ENCODE measurements at regions not wholly inside any gene's neighbourhood (a gene's known extent, or its start where the extent isn't known, plus 50 kb on each side); places are given as distances from the start of the nearest gene placed in this dataset.

DNA sequence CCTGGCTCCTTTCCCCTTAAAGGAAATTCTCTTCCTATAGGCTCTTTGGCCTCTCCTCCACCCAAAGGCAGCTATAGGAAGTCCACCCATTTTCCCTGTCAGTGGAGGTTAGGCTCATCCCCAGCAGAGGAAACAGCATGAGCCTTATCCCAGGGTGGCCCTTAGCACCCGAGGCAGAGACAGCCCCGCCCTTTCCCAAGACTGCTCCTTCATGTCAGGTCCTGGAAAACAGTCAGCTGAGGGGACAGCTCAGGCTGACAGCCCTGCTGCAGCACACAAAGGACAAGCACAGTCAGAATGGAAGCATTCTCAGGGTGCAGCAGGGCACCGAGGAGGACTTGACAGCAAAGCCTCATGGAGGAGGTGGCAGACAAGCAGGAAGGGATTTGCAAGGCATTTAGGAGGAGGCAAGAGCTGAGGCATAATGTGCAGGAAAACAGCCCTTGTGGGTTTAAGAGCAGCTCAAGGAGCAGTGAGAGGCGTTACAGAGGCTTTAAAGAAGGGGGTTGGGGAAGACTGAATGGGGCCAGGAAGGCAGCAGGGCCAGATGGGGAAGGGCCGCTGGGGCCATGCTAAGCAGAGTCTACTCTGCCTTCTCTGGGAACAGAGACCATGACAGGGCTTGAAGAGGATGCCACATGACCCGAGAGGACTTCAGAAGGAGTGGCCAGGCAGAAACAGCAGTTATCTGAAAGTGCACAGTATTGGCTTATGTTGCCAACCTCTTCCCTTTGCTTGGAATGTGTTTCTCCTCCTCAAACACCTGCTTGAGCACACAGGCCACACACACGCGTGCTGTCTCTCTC, 216.6 kb downstream of the SH3BP4 start:
- DNase-seq (ENCODE audit: low read depth in 3 of 3) = no peak

DNA sequence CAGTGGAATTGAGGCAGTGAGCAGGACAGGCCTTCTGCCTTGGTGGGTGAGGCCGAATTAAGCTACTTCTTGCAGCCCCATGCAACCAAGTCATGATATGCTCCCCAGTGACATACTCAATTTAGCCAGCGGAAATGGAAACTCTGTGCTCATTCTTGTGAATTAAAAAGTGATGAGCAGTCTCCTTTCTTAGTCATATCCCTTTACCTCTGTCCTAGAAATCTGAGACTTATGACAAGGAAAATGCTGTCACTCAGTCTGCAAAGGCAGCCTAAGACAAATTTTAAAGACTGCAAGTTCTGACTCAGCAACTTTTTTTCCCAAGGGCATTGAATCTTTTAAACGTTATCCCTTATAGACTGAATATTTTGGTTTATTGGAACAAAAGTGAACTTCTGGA, 218.2 kb downstream of the SH3BP4 start:
- DNase-seq (ENCODE audit: low read depth in 3 of 3) = no peak

DNA sequence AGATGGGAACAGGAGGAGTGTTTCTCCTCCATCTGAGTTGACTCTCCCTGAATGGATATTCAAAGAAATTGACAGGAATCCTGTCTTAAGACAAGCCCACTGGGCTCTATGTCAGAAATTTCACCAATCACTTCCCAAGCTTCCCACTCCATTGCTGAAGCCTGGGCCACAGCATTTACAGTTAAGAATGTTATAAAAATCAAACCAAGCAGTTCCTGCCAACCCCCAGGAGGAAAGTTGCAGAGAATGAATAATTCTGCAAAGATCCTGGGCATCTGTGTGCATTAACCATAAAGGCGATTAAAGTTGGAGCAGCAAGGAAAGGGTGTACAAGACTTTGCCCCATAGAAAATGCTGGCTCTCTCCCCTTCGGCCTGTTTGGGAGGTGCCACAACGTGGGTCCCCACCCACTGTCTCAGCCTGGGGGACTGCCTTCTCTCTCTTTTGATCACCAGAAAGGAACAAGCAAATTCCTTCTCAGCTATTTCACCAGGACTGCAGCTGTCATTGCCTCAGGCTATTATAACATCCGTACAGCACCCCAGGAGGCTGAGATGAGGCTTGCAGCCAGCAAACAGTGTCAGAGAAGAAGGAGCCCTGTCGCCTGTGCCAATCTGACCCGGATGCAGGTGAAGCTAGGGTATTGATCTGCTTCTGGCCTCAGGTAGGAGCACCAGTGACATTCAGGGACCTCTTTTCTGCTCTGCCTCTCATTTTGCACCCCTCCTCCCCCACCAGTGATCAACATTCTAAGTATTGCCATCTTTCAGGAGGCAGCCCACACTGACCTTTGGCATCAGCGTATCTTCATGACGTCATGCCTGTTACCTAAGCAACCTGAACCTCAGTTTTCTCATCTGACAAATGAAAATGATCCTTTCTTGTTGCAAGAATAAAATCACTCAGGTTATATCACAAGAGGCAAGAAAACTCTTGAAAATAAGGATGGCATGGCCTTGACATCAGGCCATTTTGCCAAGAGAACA, 219.0 kb downstream of the SH3BP4 start:
- DNase-seq (ENCODE audit: low read depth in 3 of 3) = no peak

DNA sequence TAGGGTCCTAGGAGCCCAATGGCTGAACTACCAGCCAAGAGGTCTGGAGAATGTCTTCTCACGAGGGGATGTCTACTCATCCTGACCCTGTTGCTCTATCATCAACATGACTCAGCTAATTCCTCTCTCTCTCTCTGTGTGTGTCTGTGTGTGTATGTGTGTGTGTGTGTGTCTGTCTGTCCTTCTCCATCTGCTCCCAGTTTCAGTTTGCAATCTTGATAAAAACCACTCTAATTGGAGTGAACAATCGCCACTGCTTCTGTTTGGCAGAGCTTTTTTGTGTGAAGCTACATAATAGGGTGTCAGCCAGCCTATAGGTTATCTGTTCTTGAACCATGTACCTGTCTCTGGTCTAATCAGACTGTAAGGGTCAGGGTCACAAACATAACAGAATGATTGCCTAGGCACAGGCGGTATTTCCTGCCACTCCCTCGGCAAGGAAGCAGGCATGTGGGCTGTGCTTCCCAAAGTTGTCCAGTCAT, 219.8 kb downstream of the SH3BP4 start:
- no peak for DNase-seq (ENCODE audit: low read depth in 3 of 3)

DNA sequence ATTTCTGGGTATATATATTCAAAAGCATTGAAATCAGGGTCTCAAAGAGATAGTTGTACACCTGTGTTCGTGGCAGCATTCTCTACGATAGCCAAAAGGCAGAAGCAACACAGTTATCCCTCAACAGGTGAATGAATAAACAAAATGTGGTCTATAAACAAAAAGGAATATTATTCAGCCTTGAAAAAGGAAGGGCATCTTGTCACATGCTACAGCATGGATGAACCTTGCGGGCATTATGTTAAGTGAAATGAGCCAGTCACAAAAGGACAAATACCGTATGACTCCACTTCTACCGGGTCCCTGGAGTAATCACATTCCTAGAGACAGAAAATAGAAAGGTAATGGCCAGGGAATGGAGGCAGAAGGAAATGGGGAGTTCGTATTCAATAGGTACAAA, 228.8 kb downstream of the SH3BP4 start:
- DNase-seq (ENCODE audit: low read depth in 3 of 3) = no peak

DNA sequence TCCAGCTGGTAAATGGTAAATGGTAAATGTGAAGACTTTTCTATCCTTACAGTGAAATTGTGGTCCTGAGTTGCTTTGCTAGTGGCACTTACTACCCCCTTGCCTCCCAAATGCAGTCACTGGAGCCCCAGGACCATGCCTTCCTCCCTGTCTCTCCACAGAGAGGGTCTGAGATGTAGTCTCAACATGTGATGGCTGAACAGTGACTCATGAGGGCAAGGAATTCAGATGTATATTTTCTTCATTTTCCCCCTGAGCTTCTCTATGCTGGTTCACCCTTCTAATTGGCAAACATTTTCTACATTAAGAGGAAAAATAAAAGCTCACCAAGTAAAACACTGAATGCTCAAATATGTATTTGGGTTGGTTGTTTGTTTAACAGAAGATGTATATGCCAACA, 232.0 kb downstream of the SH3BP4 start:
- no peak for DNase-seq (ENCODE audit: low read depth in 3 of 3)

DNA sequence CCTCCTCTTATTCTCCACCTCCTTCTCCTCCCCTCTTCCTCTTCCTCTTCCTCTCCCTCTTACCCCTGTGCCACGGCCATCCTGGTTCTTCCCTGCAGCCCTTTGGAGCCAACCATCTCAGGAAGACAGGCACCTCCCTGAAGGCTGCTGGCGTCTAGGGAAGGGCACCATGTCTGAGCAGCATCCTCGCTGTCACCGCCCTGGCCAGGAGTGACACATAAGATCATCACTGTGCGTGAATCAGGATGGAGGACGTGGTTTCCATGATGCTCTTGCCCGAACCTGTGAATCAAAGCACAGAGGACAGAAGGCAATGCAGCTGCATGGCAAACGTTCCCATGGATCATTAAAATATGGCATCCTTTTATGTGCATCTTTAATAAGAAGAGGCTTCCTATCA, 236.0 kb downstream of the SH3BP4 start:
- DNase-seq (ENCODE audit: low read depth in 3 of 3) = no peak

DNA sequence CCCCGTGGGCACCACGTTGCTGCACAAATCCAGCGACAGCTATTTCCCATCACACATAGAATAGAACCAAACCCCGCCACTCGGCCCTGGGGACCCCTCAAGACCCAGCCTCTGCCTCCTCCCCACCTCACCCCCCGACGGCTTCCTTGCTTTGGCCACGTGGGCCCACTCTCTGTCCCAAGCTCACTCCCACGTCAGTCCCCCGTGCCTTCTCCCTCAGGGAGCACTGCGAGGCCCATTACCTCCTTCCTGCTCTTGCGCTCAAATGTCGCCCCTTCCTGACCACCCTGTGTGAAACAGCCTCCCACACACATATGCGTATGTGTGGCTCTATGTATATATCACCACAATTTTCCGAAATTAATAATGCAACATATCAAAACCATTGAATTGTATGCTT, 239.7 kb downstream of the SH3BP4 start:
- no peak for DNase-seq (ENCODE audit: low read depth in 3 of 3)

DNA sequence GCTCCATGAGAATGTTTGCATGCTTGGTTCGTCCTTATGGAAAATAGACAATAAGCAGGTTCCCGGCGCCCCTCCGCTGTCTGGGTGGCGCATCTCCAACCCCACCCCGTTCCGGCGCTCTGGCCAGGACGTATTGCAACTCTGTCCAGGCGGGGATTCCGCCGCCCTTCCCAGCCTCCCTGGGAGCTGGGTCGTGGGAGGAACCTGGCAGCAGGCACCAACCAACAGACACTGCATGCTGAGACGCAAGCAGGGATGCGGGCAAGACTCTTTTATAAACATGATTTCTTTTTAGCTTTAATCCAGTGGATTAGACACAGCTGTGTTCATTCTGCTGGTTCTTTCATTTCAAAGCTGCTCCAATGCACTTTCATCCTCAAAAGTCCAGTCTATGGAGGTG, 240.2 kb downstream of the SH3BP4 start:
- DNase-seq (ENCODE audit: low read depth in 3 of 3) = no peak

DNA sequence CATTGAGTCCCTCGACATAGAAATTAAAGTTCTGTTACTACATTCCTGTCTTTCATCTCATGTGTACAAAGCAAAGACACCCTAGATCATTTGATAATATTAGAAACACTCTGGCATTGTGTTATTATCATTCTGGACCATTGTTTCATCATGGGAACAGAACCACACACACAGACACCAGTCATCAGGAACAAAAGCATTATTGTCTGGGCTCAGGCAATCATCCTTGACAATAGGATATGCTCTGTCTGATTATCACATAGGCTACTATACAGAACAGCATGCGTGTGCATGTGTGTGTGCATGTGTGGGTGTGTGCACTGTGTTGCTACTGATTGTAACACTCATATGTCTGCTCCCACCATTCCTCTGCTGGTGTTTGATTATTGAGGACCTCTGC, 242.5 kb downstream of the SH3BP4 start:
- DNase-seq (ENCODE audit: low read depth in 3 of 3) = no peak

DNA sequence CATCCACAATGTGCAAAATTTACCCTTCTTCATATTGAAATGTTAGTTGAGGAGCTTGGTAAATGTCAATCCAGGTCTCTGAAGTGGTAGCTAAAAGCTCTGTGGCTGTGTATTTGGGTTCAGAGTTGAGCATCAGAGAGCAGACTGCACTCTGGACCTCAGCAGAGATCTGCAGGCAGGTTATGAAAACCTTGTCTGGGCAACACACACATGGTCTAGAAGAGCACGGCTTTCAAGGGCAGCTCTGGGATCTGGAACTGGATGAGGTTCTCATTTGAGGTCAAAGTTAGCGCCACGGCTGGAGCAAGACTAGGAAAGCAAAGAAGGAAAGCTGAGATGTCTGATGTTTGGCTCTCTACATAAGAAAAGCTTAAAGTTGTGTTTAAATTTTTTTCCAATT, 243.0 kb downstream of the SH3BP4 start:
- DNase-seq (ENCODE audit: low read depth in 3 of 3) = no peak

DNA sequence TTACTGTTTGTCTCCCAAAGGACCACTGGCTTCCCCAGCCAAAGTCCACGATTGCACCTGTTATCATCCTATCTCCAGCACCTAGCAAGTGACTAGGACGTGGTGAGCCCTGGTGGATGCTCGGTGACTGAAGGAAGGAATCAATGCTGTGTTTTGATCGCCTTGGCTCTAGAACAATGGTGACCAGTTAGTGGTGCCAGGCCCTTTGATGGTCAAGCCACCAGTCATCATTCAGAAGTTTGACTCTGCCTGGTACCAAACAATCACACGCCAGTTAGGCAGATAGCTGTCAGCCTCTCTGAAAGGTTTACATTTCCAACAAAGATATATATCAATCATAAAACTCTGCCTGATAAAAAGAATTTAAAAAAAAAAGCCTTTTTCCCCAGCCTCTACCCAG, 244.1 kb downstream of the SH3BP4 start:
- DNase-seq (ENCODE audit: low read depth in 3 of 3) = no peak

DNA sequence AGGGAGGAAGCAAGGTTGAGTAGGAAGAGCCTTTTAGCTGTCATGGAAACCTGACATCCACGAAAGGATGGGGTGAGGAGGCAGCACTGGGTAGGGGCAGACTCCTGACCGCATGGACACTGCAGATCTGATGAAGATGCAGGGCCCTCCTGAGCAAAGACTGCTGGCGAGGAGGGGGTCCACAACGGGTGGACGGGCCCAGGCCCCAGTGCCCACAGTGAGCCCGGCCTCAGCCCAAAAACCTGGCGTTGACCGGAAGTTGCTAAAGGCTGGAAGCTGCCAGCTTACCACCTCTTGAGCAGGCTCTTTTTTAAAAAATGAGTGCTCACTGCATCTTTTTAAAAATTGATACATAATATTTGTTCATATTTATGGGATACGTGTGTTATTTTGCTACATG, 247.3 kb downstream of the SH3BP4 start:
- DNase-seq (ENCODE audit: low read depth in 3 of 3) = no peak

DNA sequence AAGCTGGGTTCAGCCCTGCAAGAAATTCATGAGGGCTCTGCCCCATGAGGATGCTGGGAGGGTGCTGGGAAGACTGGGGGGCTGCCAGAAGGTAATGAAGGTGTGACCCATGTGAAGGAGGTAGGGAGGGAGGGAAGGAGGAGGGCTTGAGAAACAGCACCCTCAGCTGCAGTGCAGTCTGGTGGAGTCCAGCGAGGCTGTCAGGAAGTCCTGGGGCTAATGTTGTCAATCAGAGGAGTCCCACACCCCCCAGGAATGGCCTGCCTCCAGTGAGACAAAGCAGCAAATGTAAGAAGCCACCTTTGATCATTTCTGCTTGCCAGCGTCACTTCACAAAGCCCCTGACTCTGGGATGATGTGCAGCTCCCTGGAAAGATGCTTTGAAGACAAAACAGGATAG, 248.4 kb downstream of the SH3BP4 start:
- DNase-seq (ENCODE audit: low read depth in 3 of 3) = no peak

DNA sequence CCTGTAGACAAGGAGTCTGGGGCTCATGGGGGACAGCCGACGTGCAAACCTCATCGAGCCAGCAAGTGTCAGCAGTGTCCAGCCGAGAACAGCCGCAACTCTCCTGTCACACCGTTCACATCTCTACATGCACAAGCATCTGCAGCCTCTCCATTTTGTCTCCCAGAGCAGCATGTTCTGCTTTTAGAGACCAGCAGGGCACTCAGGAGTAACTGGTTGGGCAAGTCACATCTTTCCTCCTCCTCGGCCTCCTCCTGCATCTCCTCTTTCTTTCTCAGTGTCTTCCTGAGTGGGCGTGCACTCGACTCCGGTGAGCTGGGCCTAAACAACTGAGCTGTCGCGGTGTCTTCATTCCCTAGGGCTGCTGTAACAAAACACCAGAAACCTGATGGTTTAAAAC, 249.9 kb downstream of the SH3BP4 start:
- no peak for DNase-seq (ENCODE audit: low read depth in 3 of 3)

DNA sequence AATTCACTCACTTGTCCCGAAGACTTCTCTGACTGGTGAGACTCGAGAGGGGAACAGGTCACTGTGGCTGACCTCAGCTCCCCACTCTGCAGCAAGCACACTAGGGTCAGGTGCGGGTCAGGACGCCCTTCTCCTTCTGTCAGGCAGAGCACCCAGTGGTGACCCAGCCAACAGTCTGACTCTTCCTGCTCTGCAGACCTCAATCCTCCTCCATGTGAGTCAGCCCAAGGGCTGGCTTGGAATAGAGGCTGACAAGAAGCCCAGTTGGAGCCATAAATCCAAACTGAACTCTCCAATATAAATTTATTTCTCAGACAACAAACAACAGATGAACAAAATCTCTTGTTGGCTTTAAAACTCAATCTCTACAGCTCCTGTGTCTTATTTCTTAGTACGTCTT, 253.1 kb downstream of the SH3BP4 start:
- DNase-seq (ENCODE audit: low read depth in 3 of 3) = no peak

DNA sequence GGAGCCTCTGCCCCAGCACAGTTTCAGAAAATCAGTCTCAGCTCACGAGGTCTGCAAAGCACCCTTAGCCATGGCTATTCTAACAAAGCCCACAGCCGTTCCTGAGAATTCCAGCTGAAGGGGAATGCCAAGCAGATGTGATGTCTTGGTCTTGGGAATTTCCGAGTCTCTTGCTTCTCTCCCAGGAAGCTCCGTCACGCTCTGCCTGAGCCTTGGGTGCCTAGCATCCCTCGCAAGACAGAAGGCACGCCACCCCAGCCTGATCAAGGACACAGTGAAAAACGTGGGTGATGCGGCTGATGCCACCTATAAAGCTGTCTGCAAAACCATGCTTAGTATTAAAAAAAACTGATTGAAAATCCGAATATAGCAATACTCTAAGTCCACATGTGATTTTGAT, 254.6 kb downstream of the SH3BP4 start:
- no peak for DNase-seq (ENCODE audit: low read depth in 3 of 3)

DNA sequence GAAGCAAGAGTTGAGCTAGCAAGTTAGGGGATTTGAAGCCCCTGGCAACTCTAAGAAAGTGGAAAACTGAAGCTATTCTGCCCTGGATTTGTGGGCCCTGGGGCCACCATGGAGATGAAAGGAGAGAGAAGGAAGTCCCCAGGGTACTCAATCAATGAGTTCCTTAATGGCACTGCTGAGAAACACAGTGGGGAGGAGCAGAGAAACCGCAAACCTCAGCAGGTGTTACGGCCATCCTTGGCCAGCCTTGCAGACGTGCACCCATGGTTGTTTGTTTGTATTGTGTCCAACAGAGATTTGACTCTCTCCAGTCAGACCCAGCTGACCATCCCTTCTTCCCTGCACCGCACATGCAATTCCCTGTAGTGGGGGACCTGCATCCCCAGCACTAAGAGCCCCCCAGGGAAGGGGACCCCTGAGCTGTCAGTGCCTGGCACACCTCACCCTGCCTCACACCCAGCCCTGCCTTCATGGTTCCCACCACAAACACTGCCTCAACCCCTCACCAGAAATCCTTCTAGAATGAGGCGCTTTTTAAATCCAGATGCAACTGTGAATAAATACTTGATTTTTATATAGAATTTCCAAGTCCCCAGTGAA, 255.3 kb downstream of the SH3BP4 start:
- no peak for DNase-seq (ENCODE audit: low read depth in 3 of 3)

DNA sequence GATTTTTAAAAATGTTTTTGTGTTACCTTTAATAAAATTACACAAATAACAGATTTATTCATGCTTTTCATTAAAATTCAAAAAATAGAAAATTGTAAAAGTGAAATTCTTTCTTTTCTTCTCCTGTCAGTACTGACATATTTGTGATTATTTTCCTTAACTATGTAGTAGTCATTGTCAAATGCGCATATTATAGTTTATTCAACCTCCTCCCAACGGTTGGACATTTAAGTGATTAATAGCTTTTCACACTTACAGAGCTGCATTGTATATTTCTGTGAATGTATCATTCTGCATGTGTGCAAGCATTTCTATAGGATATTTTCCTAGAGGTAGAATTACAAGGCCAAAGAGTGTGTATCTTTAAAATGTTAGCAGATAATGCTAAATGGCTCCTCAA, 259.2 kb downstream of the SH3BP4 start:
- DNase-seq (ENCODE audit: low read depth in 3 of 3) = no peak

DNA sequence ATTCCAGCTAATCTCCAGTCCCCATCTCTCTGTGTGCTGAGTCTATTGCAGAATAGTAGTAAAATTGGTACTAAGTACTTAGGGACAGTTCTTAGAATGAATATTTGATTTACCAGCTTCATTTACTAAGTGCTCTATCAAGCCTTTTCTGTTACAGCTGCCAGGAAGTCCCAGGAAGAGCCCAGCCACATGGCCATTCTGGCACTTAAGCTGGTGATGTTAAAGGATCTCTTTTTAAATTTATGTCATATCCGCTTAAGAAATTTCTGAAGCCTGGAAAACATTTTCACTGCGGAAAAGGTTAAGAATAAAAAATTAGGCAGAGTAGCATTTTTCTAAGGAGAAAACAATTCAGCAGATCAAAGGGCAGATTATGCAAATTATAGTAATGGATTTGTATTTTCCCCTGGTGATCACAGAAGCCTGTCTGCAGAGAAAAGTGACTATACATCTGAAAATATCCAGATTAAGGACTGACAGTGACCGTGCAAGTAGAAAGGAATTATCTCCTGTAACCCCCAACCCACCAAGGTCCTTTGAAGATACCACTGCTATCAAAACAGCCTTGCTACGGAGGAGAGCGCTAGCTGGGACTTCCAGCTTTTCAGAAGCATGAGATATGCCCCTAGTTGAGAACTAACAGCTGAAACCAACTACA, 260.8 kb downstream of the SH3BP4 start:
- DNase-seq (ENCODE audit: low read depth in 3 of 3) = no peak

DNA sequence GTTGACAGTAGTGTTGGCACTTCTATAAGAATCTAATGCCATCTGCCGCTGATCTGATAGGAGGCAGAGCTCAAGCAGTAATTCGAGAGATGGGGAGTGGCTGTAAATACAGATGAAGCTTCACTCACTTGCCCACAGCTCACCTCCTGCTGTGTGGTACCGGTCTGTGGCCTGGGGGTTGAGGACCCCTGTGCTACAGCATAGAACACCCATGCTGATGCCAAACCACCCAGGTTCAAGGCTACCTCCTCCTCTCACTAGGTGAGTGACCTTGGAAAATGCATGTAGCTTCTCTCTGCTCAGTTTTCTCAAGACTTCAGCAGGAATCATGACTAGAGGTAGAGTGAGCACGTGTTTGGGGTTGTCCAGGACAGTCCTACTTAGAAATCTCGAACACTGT, 263.4 kb downstream of the SH3BP4 start:
- DNase-seq (ENCODE audit: low read depth in 3 of 3) = no peak

DNA sequence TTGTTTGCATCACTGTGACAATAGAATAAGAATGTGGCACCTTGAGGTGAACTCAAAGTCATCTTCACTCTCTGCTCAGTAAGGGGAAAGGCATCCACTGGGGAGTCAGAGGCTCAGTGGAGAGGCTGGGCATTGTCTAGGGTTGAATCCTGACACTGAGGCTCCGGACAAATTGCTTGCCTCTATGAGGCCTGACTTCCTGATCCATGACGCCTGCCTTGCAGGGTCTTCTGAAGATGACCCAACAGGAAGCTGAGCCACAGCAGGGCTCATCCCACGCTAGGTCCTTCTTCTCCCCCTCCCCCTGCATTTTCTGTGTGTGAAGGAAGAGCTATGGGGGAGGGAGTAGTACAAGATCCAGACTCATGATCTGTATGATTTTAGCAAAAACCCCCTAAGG, 265.1 kb downstream of the SH3BP4 start:
- no peak for DNase-seq (ENCODE audit: low read depth in 3 of 3)
